Lower lobe of right lung (tissue), 2 donors: ENCODE measurements at regions not wholly inside any gene's neighbourhood (a gene's known extent, or its start where the extent isn't known, plus 50 kb on each side); places are given as distances from the start of the nearest gene placed in this dataset.

Source experiments
- ATAC-seq, 2 donors: fragments of 200-7000 bp; cut with Tn5 transposase; one replicate each; pipeline ENCODE4 v1.9.1; 2020 to 2022; ENCODE audit warnings: mild to moderate bottlenecking in 2 of 2, moderate library complexity in 2 of 2
- DNase-seq: peaks from one replicate; pipeline ENCODE4 v3.0.0-alpha.2; 2020
- H3K27ac ChIP-seq: fragments of 200-600 bp; one replicate; pipeline ENCODE4 v1.8.0; 2022
- H3K27me3 ChIP-seq: fragments of 200-600 bp; one replicate; pipeline ENCODE4 v1.8.0; 2022; ENCODE audit warnings: low read depth
- H3K36me3 ChIP-seq: fragments of 200-600 bp; one replicate; pipeline ENCODE4 v1.8.0; 2022; ENCODE audit warnings: mild to moderate bottlenecking
- H3K4me1 ChIP-seq: fragments of 200-600 bp; one replicate; pipeline ENCODE4 v1.8.0; 2022
- H3K4me3 ChIP-seq: fragments of 200-600 bp; one replicate; pipeline ENCODE4 v1.8.0; 2022; ENCODE audit warnings: mild to moderate bottlenecking
- H3K9me3 ChIP-seq: fragments of 200-600 bp; one replicate; pipeline ENCODE4 v1.8.0; 2022
- CTCF ChIP-seq: fragments of 200-600 bp; IDR thresholded peaks from one replicate; pipeline ENCODE4 v1.8.0; 2022; ENCODE audit warnings: antibody characterized with exemption, mild to moderate bottlenecking
- intact Hi-C: fragments of 100-400 bp; cut with DNase I; formaldehyde crosslinking; loops from one replicate; pipeline ENCODE4 v1.11.0; 2022
- donor health status: DM: no; HTN: yes; CAD: no; lungs with severe emphysema.

- intact Hi-C loops: no loop called here
- no peaks in the 10 kb centered on the region for H3K9me3 ChIP-seq
- H3K4me1 ChIP-seq: no peaks in the 10 kb centered on the region
- TF ChIP-seq CTCF: no peak
- DNase-seq: no peak
- no peaks in the 10 kb centered on the region for H3K27me3 ChIP-seq
- H3K4me3 ChIP-seq: no peak overlapping the region
- H3K27ac ChIP-seq: no peak overlapping the region
- H3K36me3 ChIP-seq: no peaks in the 10 kb centered on the region
- no peak for ATAC-seq
Observed at GRCh38 chr4:85062466-85062865, 96.0 kb upstream of the WDFY3 start.

- no peak overlapping the region for H3K4me3 ChIP-seq
- ATAC-seq: no peak
- intact Hi-C loops: no loop called here
- TF ChIP-seq CTCF: no peak
- no peak overlapping the region for H3K27ac ChIP-seq
- no peaks in the 10 kb centered on the region for H3K36me3 ChIP-seq
- no peaks in the 10 kb centered on the region for H3K27me3 ChIP-seq
- H3K9me3 ChIP-seq: no peaks in the 10 kb centered on the region
- H3K4me1 ChIP-seq: no peaks in the 10 kb centered on the region
- DNase-seq: no peak
Observed at GRCh38 chr4:85067342-85067741, 100.9 kb upstream of the WDFY3 start.

GRCh38 chr4:85078016-85078415 is 111.5 kb upstream of the WDFY3 start:
- no peak overlapping the region for H3K27ac ChIP-seq
- H3K9me3 ChIP-seq: no peaks in the 10 kb centered on the region
- TF ChIP-seq CTCF: no peak
- intact Hi-C loops: no loop called here
- DNase-seq: no peak
- H3K4me3 ChIP-seq: no peak overlapping the region
- no peaks in the 10 kb centered on the region for H3K4me1 ChIP-seq
- H3K36me3 ChIP-seq: no peaks in the 10 kb centered on the region
- ATAC-seq: no peak
- H3K27me3 ChIP-seq: no peaks in the 10 kb centered on the region

GRCh38 chr4:85081196-85081595 is 114.7 kb upstream of the WDFY3 start:
- Histone ChIP-seq H3K36me3 (no peaks in the 10 kb centered on the region), H3K4me1 (no peaks in the 10 kb centered on the region), H3K27me3 (no peaks in the 10 kb centered on the region), H3K9me3 (no peaks in the 10 kb centered on the region), H3K27ac (no peak overlapping the region), H3K4me3 (no peak overlapping the region)
- intact Hi-C loops: no loop called here
- ATAC-seq (no peak), DNase-seq (no peak)
- TF ChIP-seq CTCF: no peak

GRCh38 chr4:85084371-85085094 is 118.0 kb upstream of the WDFY3 start:
- no peaks in the 10 kb centered on the region for H3K9me3 ChIP-seq
- intact Hi-C loops: no loop called here
- ATAC-seq: peak in 1 of 2 donors; percentile 62
- H3K4me3 ChIP-seq: no peak overlapping the region
- H3K27me3 ChIP-seq: no peaks in the 10 kb centered on the region
- no peaks in the 10 kb centered on the region for H3K4me1 ChIP-seq
- H3K36me3 ChIP-seq: no peaks in the 10 kb centered on the region
- no peak overlapping the region for H3K27ac ChIP-seq
- peak; percentile 60 for TF ChIP-seq CTCF
- DNase-seq: no peak
